22Rv1 (cell line): ENCODE measurements at regions not wholly inside any gene's neighbourhood (a gene's known extent, or its start where the extent isn't known, plus 50 kb on each side); places are given as distances from the start of the nearest gene placed in this dataset.

ENCODE experiments used
- CTCF ChIP-seq: fragments of 450-650 bp; IDR thresholded peaks from 2 replicates; pipeline ENCODE4 v1.5.1; 2017; ENCODE audit warnings: mild to moderate bottlenecking
- ZFX ChIP-seq: fragments of 450-650 bp; IDR thresholded peaks from 2 replicates; pipeline ENCODE4 v1.6.1; 2017; ENCODE audit warnings: antibody characterized with exemption, borderline replicate concordance

- TF ChIP-seq CTCF (no peak), ZFX (no peak)
Measured at GRCh38 chr10:59538623-59539022, 171.0 kb downstream of the SLC16A9 start.
